ENCODE measurements at regions not wholly inside any gene's neighbourhood (a gene's known extent, or its start where the extent isn't known, plus 50 kb on each side); places are given as distances from the start of the nearest gene placed in this dataset.

DNA sequence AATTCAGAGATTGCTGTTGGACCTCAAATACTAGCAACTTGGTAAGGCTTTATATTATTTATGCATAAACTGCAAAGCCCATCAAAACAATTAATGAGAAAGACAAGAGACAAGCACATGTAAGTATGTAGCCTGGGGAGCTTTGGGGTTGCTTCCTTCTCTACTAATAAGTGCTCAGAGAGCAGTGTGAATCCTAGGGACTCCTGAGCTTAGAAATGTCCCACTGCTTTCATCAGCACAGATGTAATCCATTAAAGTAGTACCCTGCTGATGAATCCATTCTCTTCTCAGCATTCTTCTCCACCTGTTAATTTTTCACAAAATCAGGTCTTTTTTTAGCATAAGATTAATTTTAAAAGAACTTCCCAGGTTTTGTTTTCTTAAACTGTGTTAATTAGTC lies 485.6 kb downstream of the PTH2R start:
- intact Hi-C loops (cut with micrococcal nuclease) = no loop called here
- Mint-ChIP-seq H3K27me3 (no peaks in the 10 kb centered on the region), H3K9me3 (ENCODE audit: insufficient read depth) (no peaks in the 10 kb centered on the region), H3K27ac (no peak overlapping the region), H3K4me3 (no peak overlapping the region), H3K4me1 (no peaks in the 10 kb centered on the region)
- Histone ChIP-seq H3K4me1 (ENCODE audit: control insufficient read depth in 2 of 2, insufficient read depth in 2 of 2, low read length in 2 of 2) (no peaks in the 10 kb centered on the region), H3K27me3 (replicated peaks in 1 of 4; ENCODE audit: control extremely low read depth in 1 of 4, control insufficient read depth in 3 of 4, insufficient read depth in 4 of 4, low read length in 3 of 4) (no peaks in the 10 kb centered on the region), H4K20me1 (ENCODE audit: control insufficient read depth, insufficient read depth, low read length, poor library complexity, severe bottlenecking) (no peaks in the 10 kb centered on the region), H3K36me3 (replicated peaks in 1 of 2; ENCODE audit: control extremely low read depth in 1 of 2, control insufficient read depth in 1 of 2, extremely low read depth in 1 of 2, insufficient read depth in 2 of 2, low read length in 1 of 2) (no peaks in the 10 kb centered on the region), H3K79me2 (ENCODE audit: control insufficient read depth, insufficient read depth, low read length) (no peaks in the 10 kb centered on the region), H3K4me3 (ENCODE audit: control extremely low read depth in 1 of 5, extremely low read depth in 1 of 5, insufficient read depth in 1 of 5, low read depth in 2 of 5, low read length in 4 of 5) (no peak overlapping the region), H3K9me3 (ENCODE audit: control extremely low read depth in 1 of 3, control insufficient read depth in 2 of 3, insufficient read depth in 1 of 3, low read length in 2 of 3) (no peaks in the 10 kb centered on the region), H3K4me2 (replicated peaks; ENCODE audit: low read depth, low read length, poor library complexity, severe bottlenecking) (no peak overlapping the region), H3K27ac (ENCODE audit: low read length in 2 of 2) (no peak overlapping the region), H3K9ac (ENCODE audit: low read length) (no peak overlapping the region), H2AFZ (ENCODE audit: insufficient read depth, low read depth, low read length, poor library complexity, severe bottlenecking) (no peak overlapping the region)
- no peak for ATAC-seq (ENCODE audit: low read depth)
- DNase-seq = no peak
- ChIA-PET CTCF (no interaction called here), POLR2A (no interaction called here)
- TF ChIP-seq, protein P1, sequence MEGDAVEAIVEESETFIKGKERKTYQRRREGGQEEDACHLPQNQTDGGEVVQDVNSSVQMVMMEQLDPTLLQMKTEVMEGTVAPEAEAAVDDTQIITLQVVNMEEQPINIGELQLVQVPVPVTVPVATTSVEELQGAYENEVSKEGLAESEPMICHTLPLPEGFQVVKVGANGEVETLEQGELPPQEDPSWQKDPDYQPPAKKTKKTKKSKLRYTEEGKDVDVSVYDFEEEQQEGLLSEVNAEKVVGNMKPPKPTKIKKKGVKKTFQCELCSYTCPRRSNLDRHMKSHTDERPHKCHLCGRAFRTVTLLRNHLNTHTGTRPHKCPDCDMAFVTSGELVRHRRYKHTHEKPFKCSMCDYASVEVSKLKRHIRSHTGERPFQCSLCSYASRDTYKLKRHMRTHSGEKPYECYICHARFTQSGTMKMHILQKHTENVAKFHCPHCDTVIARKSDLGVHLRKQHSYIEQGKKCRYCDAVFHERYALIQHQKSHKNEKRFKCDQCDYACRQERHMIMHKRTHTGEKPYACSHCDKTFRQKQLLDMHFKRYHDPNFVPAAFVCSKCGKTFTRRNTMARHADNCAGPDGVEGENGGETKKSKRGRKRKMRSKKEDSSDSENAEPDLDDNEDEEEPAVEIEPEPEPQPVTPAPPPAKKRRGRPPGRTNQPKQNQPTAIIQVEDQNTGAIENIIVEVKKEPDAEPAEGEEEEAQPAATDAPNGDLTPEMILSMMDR (IDR thresholded peaks at IDR 0.05) = no peak
- no peak for TF ChIP-seq EZH2 (IDR thresholded peaks at IDR 0.05; ENCODE audit: borderline replicate concordance, insufficient read depth, low read depth, low read length, poor library complexity, severe bottlenecking)

DNA sequence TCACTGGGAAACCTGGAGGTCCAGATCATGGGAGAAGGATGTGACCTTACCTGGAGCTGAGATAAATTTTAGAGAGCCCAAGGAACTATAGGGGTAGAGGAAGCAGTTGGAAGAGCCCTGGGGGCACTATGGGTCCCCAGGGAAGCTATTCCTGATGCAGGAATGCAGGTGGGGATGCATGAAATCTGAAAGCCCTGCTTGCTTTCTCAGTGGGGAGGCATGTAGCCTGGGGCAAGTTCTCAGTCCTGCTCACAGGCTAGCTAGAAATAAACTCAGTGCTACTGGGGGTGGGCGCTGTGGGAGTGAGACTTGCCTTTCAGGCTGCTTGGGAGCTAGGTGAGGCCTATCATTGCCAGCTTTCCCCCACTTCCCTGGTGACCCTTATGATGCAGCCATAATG lies 499.7 kb downstream of the PTH2R start:
- no peak overlapping the region for H3K4me2 ChIP-seq (replicated peaks; ENCODE audit: low read depth, low read length, poor library complexity, severe bottlenecking)
- H2AFZ ChIP-seq (ENCODE audit: insufficient read depth, low read depth, low read length, poor library complexity, severe bottlenecking) = no peak overlapping the region
- H3K9me3 ChIP-seq (ENCODE audit: control extremely low read depth in 1 of 3, control insufficient read depth in 2 of 3, insufficient read depth in 1 of 3, low read length in 2 of 3) = peaks cover 0 to 6% (median 0%) of the 10 kb centered on the region in 3 donors
- TF ChIP-seq, protein P1 (IDR thresholded peaks at IDR 0.05) = no peak
- no peak for TF ChIP-seq EZH2 (IDR thresholded peaks at IDR 0.05; ENCODE audit: borderline replicate concordance, insufficient read depth, low read depth, low read length, poor library complexity, severe bottlenecking)
- H3K9ac ChIP-seq (ENCODE audit: low read length) = no peak overlapping the region
- Mint-ChIP-seq H3K27ac (no peak overlapping the region), H3K9me3 (ENCODE audit: insufficient read depth) (peaks cover 3% of the 10 kb centered on the region), H3K27me3 (no peaks in the 10 kb centered on the region), H3K4me3 (no peak overlapping the region), H3K4me1 (no peaks in the 10 kb centered on the region)
- intact Hi-C loops (cut with micrococcal nuclease) = no loop called here
- no peak overlapping the region for H3K27ac ChIP-seq (ENCODE audit: low read length in 2 of 2)
- H3K27me3 ChIP-seq (replicated peaks in 1 of 4; ENCODE audit: control extremely low read depth in 1 of 4, control insufficient read depth in 3 of 4, insufficient read depth in 4 of 4, low read length in 3 of 4) = no peaks in the 10 kb centered on the region
- DNase-seq (no peak), ATAC-seq (ENCODE audit: low read depth) (no peak)
- H3K4me1 ChIP-seq (ENCODE audit: control insufficient read depth in 2 of 2, insufficient read depth in 2 of 2, low read length in 2 of 2) = no peaks in the 10 kb centered on the region
- H3K4me3 ChIP-seq (ENCODE audit: control extremely low read depth in 1 of 5, extremely low read depth in 1 of 5, insufficient read depth in 1 of 5, low read depth in 2 of 5, low read length in 4 of 5) = no peak overlapping the region
- no peaks in the 10 kb centered on the region for H3K79me2 ChIP-seq (ENCODE audit: control insufficient read depth, insufficient read depth, low read length)
- 100% methylated on average over 1 of the region's 1 CpG for WGBS (ENCODE audit: insufficient coverage)
- ChIA-PET CTCF (no interaction called here), POLR2A (no interaction called here)
- no peaks in the 10 kb centered on the region for H4K20me1 ChIP-seq (ENCODE audit: control insufficient read depth, insufficient read depth, low read length, poor library complexity, severe bottlenecking)
- no peaks in the 10 kb centered on the region for H3K36me3 ChIP-seq (replicated peaks in 1 of 2; ENCODE audit: control extremely low read depth in 1 of 2, control insufficient read depth in 1 of 2, extremely low read depth in 1 of 2, insufficient read depth in 2 of 2, low read length in 1 of 2)
